D721Med (cell line): ENCODE measurements at regions not wholly inside any gene's neighbourhood (a gene's known extent, or its start where the extent isn't known, plus 50 kb on each side); places are given as distances from the start of the nearest gene placed in this dataset.

Experiments used
- DNase-seq: peaks from one replicate; pipeline ENCODE4 v3.0.0; 2011; ENCODE audit warnings: low spot score; ENCODE audit not compliant: insufficient read length
- FAIRE-seq: peaks from 2 replicates; lab custom pipeline; 2011; peaks lifted over from hg19 to GRCh38; lab: Jason Lieb, UNC
- TF ChIP-seq, protein P1 (sequence below): IDR thresholded peaks from 2 replicates; pipeline ENCODE4 v1.5.1; 2012; ENCODE audit warnings: mild to moderate bottlenecking, control low read depth; ENCODE audit not compliant: insufficient read depth; ENCODE audit errors: missing control alignments

DNA sequence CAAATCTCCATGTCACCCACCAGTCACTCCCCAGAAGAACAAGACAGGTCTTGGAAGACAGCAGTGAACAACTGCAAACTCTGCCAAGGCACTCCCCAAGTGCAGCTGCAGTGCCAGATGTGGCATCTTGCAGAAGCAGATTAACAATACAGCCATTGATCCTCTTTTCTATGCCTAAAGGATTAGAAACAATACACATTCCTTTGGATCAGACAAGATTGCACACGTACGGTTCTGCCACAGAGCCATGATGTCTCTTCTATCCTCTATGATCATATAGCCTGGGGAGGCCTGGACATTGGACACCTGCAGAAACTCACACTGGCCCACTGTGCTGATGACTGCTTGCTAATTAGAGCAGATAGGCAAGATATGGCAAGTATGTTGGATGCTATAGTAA is 155.9 kb downstream of the MYLK4 start:
- DNase-seq (no peak), FAIRE-seq (no peak)
- TF ChIP-seq, protein P1, sequence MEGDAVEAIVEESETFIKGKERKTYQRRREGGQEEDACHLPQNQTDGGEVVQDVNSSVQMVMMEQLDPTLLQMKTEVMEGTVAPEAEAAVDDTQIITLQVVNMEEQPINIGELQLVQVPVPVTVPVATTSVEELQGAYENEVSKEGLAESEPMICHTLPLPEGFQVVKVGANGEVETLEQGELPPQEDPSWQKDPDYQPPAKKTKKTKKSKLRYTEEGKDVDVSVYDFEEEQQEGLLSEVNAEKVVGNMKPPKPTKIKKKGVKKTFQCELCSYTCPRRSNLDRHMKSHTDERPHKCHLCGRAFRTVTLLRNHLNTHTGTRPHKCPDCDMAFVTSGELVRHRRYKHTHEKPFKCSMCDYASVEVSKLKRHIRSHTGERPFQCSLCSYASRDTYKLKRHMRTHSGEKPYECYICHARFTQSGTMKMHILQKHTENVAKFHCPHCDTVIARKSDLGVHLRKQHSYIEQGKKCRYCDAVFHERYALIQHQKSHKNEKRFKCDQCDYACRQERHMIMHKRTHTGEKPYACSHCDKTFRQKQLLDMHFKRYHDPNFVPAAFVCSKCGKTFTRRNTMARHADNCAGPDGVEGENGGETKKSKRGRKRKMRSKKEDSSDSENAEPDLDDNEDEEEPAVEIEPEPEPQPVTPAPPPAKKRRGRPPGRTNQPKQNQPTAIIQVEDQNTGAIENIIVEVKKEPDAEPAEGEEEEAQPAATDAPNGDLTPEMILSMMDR = no peak

DNA sequence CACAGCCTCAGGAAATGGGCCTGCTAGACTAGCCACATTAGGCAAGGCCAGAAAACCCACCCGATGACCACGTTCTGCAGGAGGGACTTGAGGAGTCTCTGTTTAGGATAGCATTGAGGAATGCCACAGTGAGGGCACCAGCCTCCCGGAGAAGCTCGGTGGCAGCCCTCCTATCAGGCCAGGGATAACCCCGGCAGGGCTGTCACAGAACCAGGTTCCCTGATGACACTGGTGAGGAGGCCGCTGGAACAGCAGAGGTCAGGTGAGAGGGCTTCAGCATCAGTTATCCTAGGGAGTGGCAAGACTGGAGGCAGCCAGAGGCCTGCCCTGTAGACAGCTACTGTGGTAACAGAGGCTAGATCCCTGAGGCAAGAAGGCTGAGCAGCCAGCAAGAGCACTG is 157.6 kb downstream of the MYLK4 start:
- DNase-seq (no peak), FAIRE-seq (no peak)
- TF ChIP-seq, protein P1 = no peak

DNA sequence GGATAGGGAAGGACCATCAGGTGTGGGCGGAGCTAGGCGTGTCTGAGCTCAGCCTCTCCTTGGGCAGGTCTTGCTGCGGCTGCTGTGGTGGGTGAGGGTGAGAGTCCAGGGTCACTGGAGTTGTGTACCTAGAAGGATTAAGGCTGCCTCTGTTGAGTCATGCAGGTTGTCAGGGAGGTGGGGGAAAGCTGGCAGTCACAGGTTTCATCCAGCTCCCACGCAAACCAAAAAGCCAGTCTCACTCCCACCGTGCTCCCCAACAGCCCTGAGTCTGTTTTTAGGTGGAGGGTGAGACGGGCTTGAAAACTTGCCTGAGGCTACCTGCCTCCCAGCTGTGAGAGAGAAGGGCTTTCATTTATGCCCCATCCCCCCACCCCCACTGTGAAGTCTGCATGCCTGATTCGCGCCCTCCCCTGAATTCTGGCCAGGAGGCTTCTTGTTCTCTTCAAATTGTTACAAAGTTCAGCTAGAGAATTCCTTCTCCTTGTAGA is 161.5 kb downstream of the MYLK4 start:
- FAIRE-seq = no peak
- TF ChIP-seq, protein P1 = no peak
- no peak for DNase-seq

DNA sequence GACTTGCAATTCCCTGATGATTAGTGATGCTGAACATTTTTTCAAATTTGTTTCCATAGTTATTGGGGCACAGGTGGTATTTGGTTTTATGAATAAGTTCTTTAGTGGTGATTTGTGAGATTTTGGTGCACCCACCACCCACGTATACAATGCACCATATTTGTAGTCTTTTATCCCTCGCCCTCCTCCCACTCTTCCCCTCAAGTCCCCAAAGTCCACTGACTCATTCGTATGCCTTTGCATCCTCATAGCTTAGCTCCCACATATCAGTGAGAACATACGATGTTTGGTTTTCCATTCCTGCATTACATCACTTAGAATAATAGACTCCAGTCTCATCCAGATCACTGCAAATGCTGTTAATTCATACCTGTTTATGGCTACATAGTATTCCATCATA is 167.3 kb downstream of the MYLK4 start:
- TF ChIP-seq, protein P1 = no peak
- DNase-seq = no peak
- FAIRE-seq = no peak

DNA sequence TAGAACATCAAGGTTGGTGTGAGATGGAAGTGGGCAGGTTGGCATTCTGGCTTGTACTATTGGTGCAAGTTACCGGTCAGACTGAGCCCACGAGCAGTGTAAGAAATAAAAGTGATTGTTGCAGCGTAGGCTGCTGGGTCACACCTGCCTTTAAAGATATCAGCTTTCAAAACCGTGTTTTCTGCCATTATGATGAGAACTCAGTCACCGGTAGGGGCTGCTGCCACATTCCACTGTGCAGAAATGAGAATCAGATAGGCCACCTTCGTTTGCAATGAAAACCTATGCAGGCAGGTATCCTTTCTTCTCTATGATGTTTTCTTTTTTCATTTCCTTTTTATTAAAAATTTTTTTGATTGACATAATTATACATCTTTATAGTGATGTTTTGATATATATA is 168.5 kb downstream of the MYLK4 start:
- DNase-seq (no peak), FAIRE-seq (no peak)
- TF ChIP-seq, protein P1 = no peak

DNA sequence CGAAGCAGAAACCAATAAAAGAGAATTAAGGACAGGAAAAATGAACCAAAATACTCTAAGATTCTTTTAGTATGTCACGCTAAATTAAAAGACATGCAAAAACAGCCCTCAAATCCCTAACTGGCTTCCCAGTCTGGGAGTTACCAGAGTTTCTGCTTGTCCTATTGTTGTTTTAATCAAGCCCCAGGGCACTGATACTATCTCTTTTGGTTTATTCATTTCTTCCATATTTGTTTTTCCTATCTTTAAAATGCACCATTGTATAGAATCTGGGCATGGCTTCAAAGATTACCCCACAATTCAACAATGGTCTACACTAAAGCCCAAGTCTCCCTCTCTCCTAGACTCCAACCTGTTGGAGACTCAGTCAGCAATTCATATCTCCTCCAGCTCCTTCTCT is 169.1 kb downstream of the MYLK4 start:
- TF ChIP-seq, protein P1 = no peak
- DNase-seq (no peak), FAIRE-seq (no peak)

DNA sequence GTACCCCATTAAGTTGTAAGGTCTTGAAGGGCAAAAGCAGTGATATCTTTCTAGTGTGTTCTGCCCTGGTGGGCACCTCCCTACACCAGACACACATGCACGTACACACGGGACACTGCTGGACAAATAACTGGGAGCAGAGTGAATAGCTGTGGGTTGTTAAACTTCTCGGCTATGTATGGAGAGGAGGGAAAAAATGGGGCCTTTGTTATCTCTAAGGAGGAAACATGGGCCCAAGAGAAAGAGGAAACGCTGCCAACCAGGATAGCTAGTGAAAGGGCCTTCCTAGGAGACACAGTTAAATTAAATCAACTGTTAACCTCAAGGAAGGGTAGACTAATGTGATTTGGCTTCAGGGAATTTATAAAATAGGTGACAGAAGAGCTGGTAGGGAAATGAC is 169.7 kb downstream of the MYLK4 start:
- FAIRE-seq = no peak
- TF ChIP-seq, protein P1 = no peak
- DNase-seq = no peak
